Fibroblast of villous mesenchyme (primary cell): ENCODE measurements at regions not wholly inside any gene's neighbourhood (a gene's known extent, or its start where the extent isn't known, plus 50 kb on each side); places are given as distances from the start of the nearest gene placed in this dataset.

Source experiments
- DNase-seq: peaks from one replicate; pipeline ENCODE4 v3.0.0-alpha.2; 2010; ENCODE audit warnings: low read depth
- H3K4me3 ChIP-seq: 2 replicates; pipeline ENCODE4 v1.5.1; 2011; ENCODE audit warnings: low read depth, mild to moderate bottlenecking, low read length
- CTCF ChIP-seq: IDR thresholded peaks from 2 replicates; pipeline ENCODE4 v1.5.1; 2012; ENCODE audit warnings: low read depth, mild to moderate bottlenecking, low read length; ENCODE audit not compliant: insufficient read depth

- no peak for DNase-seq
- TF ChIP-seq CTCF, result no peak
- H3K4me3 ChIP-seq, result no peak overlapping the region
Measured at GRCh38 chr13:107822006-107822405, 393.3 kb downstream of the LIG4 start.

- TF ChIP-seq CTCF, result no peak
- no peak overlapping the region for H3K4me3 ChIP-seq
Measured at GRCh38 chr13:107821492-107821891, 393.8 kb downstream of the LIG4 start.

GRCh38 chr13:107819071-107819470, 396.3 kb downstream of the LIG4 start:
- no peak overlapping the region for H3K4me3 ChIP-seq
- TF ChIP-seq CTCF, result no peak
- DNase-seq, result no peak

More at GRCh38 chr13:107821492-107821891, 393.8 kb downstream of the LIG4 start:
- DNase-seq, result no peak

GRCh38 chr13:107817647-107818287, 397.6 kb downstream of the LIG4 start:
- no peak for DNase-seq
- TF ChIP-seq CTCF, result no peak

GRCh38 chr13:107812014-107812412, 403.3 kb downstream of the LIG4 start:
- no peak overlapping the region for H3K4me3 ChIP-seq
- DNase-seq, result no peak
- no peak for TF ChIP-seq CTCF

More at GRCh38 chr13:107817647-107818287, 397.6 kb downstream of the LIG4 start:
- H3K4me3 ChIP-seq, result no peak overlapping the region

GRCh38 chr13:107811233-107812013, 403.9 kb downstream of the LIG4 start:
- no peak overlapping the region for H3K4me3 ChIP-seq
- TF ChIP-seq CTCF, result no peak
- DNase-seq, result no peak
